Lung (tissue), 11 donors: ENCODE measurements at regions not wholly inside any gene's neighbourhood (a gene's known extent, or its start where the extent isn't known, plus 50 kb on each side); places are given as distances from the start of the nearest gene placed in this dataset.

ENCODE experiments used
- ATAC-seq: fragments of 200-7000 bp; cut with Tn5 transposase; one replicate; pipeline ENCODE4 v1.9.1; 2020; ENCODE audit warnings: moderate number of reproducible peaks; ENCODE audit not compliant: insufficient read depth, low FRiP score
- DNase-seq, 3 donors: peaks; one replicate each; pipeline ENCODE4 v3.0.0-alpha.2; 2013 to 2017
- H3K27ac ChIP-seq, 2 donors: one replicate each; pipeline ENCODE4 v1.5.1; 2013; ENCODE audit warnings: mild to moderate bottlenecking in 2 of 2, moderate library complexity in 2 of 2, control low read depth in 1 of 2, inconsistent platforms in 1 of 2, low read depth in 1 of 2, low read length in 1 of 2
- H3K27me3 ChIP-seq, 3 donors: one replicate each; pipeline ENCODE4 v1.5.1; 2013; ENCODE audit warnings: low read length in 2 of 3; ENCODE audit not compliant: control insufficient read depth in 3 of 3, insufficient read depth in 3 of 3
- H3K36me3 ChIP-seq, 4 donors: one replicate each; pipeline ENCODE4 v1.5.1; 2013; ENCODE audit warnings: low read length in 4 of 4, mild to moderate bottlenecking in 1 of 4, moderate library complexity in 1 of 4; ENCODE audit not compliant: control insufficient read depth in 4 of 4, insufficient read depth in 4 of 4
- H3K4me1 ChIP-seq, 5 donors: one replicate each; pipeline ENCODE4 v1.5.1; 2013; ENCODE audit warnings: low read length in 5 of 5, mild to moderate bottlenecking in 2 of 5, moderate library complexity in 1 of 5; ENCODE audit not compliant: control insufficient read depth in 5 of 5, insufficient read depth in 5 of 5
- H3K4me3 ChIP-seq: one replicate; pipeline ENCODE4 v1.5.1; 2013; ENCODE audit warnings: mild to moderate bottlenecking, control low read depth, moderate library complexity
- H3K9ac ChIP-seq, 2 donors: one replicate each; pipeline ENCODE4 v1.5.1; 2013; ENCODE audit warnings: low read length in 2 of 2, control low read depth in 1 of 2; ENCODE audit not compliant: insufficient read depth in 1 of 2
- H3K9me3 ChIP-seq, 4 donors: one replicate each; pipeline ENCODE4 v1.5.1; 2013; ENCODE audit warnings: low read length in 3 of 4, mild to moderate bottlenecking in 1 of 4, moderate library complexity in 1 of 4; ENCODE audit not compliant: control insufficient read depth in 4 of 4, insufficient read depth in 3 of 4
- WGBS, 2 donors: extraction: QIAGEN DNeasy Blood & Tissue Kit; methylation state at CpG; one replicate each; pipeline ENCODE4 v1.1.7; 2013; 5-methylcytosine and 5-hydroxymethylcytosine counted together
- TF ChIP-seq, protein P1 (sequence below): IDR thresholded peaks from 2 replicates; pipeline ENCODE4 v1.5.1; 2012; ENCODE audit warnings: mild to moderate bottlenecking; ENCODE audit errors: control extremely low read depth, extremely low read depth
- donor health status: control.
- donor health status: control.
- donor health status: Bipolar disorder and iron deficiency.
- donor health status: healthy.
- donor health status: DM: yes; HTN: yes; CAD: no.

DNA sequence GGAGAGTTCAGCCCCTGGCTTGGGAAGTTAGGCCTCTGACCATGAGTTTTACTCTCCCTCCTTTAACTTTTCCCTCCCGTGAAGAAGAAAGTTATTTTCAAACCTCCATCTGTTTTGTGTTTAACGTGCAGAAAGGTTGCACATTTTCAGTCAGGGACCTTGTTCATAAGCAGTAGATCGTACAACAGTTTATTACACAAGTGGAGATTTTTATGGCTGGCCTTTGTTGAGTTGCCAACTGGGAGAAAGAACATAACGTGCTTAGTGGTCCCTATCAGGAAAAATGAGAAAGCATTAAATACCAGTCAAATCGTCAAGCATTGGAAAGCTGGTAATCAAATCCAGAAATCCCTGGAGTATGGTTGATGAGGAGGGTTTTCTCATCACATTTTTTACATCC lies 117.9 kb upstream of the MYOCD start:
- Histone ChIP-seq H3K27me3 (peaks cover 0 to 20% (median 0%) of the 10 kb centered on the region in 3 donors), H3K4me1 (no peaks in the 10 kb centered on the region), H3K27ac (no peak overlapping the region), H3K36me3 (no peaks in the 10 kb centered on the region), H3K9ac (no peak overlapping the region), H3K9me3 (no peaks in the 10 kb centered on the region), H3K4me3 (no peak overlapping the region)
- WGBS, 2 donors, result 80 to 82% methylated on average over 5 of the region's 5 CpGs
- ATAC-seq (no peak), DNase-seq (no peak)
- TF ChIP-seq, protein P1, sequence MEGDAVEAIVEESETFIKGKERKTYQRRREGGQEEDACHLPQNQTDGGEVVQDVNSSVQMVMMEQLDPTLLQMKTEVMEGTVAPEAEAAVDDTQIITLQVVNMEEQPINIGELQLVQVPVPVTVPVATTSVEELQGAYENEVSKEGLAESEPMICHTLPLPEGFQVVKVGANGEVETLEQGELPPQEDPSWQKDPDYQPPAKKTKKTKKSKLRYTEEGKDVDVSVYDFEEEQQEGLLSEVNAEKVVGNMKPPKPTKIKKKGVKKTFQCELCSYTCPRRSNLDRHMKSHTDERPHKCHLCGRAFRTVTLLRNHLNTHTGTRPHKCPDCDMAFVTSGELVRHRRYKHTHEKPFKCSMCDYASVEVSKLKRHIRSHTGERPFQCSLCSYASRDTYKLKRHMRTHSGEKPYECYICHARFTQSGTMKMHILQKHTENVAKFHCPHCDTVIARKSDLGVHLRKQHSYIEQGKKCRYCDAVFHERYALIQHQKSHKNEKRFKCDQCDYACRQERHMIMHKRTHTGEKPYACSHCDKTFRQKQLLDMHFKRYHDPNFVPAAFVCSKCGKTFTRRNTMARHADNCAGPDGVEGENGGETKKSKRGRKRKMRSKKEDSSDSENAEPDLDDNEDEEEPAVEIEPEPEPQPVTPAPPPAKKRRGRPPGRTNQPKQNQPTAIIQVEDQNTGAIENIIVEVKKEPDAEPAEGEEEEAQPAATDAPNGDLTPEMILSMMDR, result no peak

DNA sequence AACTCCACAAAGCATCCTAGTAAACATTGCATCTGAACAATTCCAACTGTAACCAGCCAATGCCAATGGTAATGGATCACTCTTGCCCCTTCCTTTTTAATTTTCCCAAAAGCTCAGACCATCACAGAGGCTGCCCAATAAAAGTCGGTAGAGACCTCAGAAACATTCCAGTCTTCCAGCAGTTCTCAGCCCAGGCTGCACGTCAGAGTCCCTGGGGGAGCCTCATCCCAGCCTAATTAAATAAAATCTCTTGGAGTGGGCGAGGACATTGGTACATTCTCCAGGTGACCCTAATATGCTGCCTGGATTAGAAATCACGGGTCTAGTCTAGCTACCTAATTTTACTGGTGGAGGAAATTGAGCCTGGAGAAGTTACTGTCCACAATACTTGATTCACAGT lies 117.1 kb upstream of the MYOCD start:
- Histone ChIP-seq H3K36me3 (no peaks in the 10 kb centered on the region), H3K4me1 (no peaks in the 10 kb centered on the region), H3K27me3 (peaks cover 0 to 19% (median 0%) of the 10 kb centered on the region in 3 donors), H3K9ac (no peak overlapping the region), H3K9me3 (no peaks in the 10 kb centered on the region), H3K27ac (no peak overlapping the region), H3K4me3 (no peak overlapping the region)
- ATAC-seq (no peak), DNase-seq (no peak)
- TF ChIP-seq, protein P1, result no peak
- WGBS, 2 donors, result 79 to 90% methylated on average over 4 of the region's 4 CpGs

DNA sequence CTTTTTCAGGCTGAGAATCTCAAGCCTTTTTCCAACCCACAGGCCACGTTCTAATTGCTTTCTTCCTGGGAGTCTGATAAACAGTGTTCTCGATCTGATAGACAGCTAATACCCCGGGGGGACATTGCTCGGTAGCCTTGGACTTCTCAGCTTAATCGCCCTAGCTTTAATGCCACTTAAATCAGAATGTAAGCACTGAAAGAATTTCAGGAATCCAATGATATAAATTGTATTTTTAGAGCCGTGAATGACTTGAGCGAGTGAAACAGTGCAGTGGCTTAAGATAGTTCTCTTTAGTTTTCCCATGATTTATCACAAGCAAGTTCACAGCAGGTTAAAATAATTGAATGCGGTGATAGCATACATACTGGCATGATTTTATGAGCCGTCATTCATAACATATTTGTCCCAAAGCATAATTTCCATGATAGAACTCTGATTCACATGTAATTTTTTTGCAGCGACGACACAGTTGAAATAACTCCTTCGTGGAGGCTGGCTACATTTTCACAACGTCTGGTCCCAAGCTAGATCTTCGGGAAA lies 116.1 kb upstream of the MYOCD start:
- Histone ChIP-seq H3K9me3 (no peaks in the 10 kb centered on the region), H3K27me3 (peaks cover 0 to 17% (median 0%) of the 10 kb centered on the region in 3 donors), H3K4me3 (no peak overlapping the region), H3K36me3 (no peaks in the 10 kb centered on the region), H3K4me1 (no peaks in the 10 kb centered on the region), H3K27ac (peak overlapping the region in 1 of 2 donors; percentile 77), H3K9ac (no peak overlapping the region)
- TF ChIP-seq, protein P1, result no peak
- WGBS, 2 donors, result 59 to 73% methylated on average over 14 of the region's 14 CpGs
- ATAC-seq, result no peak
- peak in 1 of 3 donors; percentile 4 for DNase-seq

DNA sequence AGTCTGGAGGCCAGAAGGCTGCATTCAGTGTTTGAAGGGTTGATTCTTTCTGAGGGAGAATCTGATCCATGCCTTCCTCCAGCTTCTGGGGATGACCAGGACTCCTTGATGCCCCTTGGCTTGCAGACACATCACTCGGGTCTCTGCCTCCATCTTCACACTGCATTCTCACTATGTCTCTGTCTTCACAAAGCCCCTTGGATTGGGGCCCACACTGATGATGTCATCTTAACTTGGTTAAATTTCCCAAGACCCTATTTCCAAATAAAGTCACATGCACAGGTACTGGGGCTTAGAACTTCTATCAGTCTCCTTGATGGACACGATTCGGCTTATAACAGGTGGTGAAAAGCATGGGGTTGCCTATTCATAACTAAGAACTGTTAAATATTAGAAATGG lies 112.1 kb upstream of the MYOCD start:
- peaks cover 0 to 34% (median 0%) of the 10 kb centered on the region in 3 donors for H3K27me3 ChIP-seq

More for the DNA sequence above, 112.1 kb upstream of the MYOCD start:
- Histone ChIP-seq H3K4me3 (no peak overlapping the region), H3K27ac (no peak overlapping the region), H3K4me1 (peaks cover 0 to 4% (median 0%) of the 10 kb centered on the region in 5 donors), H3K9me3 (no peaks in the 10 kb centered on the region), H3K9ac (no peak overlapping the region), H3K36me3 (no peaks in the 10 kb centered on the region)
- TF ChIP-seq, protein P1, result no peak
- no peak for ATAC-seq
- DNase-seq, result no peak
- WGBS, 2 donors, result 89 to 91% methylated on average over 3 of the region's 3 CpGs
